ENCODE measurements at regions not wholly inside any gene's neighbourhood (a gene's known extent, or its start where the extent isn't known, plus 50 kb on each side); places are given as distances from the start of the nearest gene placed in this dataset.

DNA sequence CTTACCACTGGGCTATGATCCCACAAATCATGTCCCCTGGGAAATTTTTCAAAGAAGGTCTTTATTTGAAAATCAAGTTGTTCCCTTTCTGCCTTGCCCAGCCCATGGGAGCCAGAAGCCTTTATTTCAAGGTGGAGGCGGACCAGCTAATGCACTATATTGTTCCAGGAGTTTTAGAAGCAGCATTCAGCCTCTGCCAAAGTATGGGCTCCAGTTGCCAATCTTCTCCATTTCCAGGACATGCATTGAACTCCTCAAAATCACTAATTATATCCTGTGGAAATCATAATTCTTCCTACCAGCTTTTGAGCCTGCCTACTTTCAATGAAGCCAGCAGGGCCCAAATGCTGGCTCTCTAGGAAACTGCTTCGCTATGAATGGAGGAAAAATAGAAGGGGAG, 195.8 kb downstream of the RAD51AP2 start:
- H3K4me3 ChIP-seq (ENCODE audit: low read depth, low read length) = no peak overlapping the region
- TF ChIP-seq, protein P1, sequence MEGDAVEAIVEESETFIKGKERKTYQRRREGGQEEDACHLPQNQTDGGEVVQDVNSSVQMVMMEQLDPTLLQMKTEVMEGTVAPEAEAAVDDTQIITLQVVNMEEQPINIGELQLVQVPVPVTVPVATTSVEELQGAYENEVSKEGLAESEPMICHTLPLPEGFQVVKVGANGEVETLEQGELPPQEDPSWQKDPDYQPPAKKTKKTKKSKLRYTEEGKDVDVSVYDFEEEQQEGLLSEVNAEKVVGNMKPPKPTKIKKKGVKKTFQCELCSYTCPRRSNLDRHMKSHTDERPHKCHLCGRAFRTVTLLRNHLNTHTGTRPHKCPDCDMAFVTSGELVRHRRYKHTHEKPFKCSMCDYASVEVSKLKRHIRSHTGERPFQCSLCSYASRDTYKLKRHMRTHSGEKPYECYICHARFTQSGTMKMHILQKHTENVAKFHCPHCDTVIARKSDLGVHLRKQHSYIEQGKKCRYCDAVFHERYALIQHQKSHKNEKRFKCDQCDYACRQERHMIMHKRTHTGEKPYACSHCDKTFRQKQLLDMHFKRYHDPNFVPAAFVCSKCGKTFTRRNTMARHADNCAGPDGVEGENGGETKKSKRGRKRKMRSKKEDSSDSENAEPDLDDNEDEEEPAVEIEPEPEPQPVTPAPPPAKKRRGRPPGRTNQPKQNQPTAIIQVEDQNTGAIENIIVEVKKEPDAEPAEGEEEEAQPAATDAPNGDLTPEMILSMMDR (IDR thresholded peaks at IDR 0.05; ENCODE audit: low read depth, low read length, missing control alignments) = no peak
- in situ Hi-C loops (cut with HindIII; ENCODE audit: low pct_ligation_motif_present, low sequenced_read_pairs) = no loop called here
- no peak for DNase-seq
- no peaks in the 10 kb centered on the region for H3K27me3 ChIP-seq (replicated peaks)
- no peak overlapping the region for H3K27ac ChIP-seq
- no peaks in the 10 kb centered on the region for H3K36me3 ChIP-seq (replicated peaks)

DNA sequence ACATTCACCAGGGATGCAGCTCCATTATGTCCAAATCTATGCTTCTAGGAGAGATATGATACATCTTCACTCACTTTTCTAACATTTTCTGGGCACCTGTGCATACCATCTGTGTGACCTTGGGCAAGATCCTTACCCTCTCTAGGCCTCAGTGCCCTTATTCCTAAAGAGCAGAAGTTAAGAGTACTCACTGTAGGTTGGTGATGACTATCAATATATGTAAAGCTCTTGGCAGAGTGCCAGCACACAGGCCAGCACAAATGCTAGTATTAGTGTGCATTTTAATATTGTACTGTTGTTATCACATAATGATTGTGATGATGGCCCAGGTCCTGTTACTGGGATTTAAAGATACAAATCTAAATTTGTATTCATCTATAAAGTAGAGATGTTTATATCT, 199.2 kb downstream of the RAD51AP2 start:
- in situ Hi-C loops (cut with HindIII; ENCODE audit: low pct_ligation_motif_present, low sequenced_read_pairs) = no loop called here
- DNase-seq = no peak
- no peaks in the 10 kb centered on the region for H3K27me3 ChIP-seq (replicated peaks)
- H3K4me3 ChIP-seq (ENCODE audit: low read depth, low read length) = no peak overlapping the region
- TF ChIP-seq, protein P1 (IDR thresholded peaks at IDR 0.05; ENCODE audit: low read depth, low read length, missing control alignments) = no peak
- no peaks in the 10 kb centered on the region for H3K36me3 ChIP-seq (replicated peaks)
- H3K27ac ChIP-seq = no peak overlapping the region

DNA sequence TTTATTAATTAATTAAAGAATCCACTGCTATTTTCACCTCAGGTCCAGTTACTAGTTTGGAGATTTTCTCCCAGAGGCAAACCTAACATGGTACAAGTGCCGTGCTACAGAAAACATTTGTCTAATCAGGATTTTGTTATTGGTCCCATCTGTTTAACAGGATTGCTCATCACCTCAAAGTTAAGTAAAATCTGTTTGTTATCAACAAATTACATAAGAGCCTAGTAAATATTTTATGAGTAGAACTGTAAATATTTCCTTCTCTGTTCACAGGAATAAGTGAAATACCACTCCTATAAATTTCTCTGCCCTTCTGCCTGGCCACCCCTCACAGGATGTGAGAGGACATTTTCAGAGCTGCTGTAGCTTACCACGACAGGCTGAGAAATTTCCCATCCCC, 200.2 kb downstream of the RAD51AP2 start:
- in situ Hi-C loops (cut with HindIII; ENCODE audit: low pct_ligation_motif_present, low sequenced_read_pairs) = no loop called here
- no peak for DNase-seq
- Histone ChIP-seq H3K36me3 (replicated peaks) (no peaks in the 10 kb centered on the region), H3K27me3 (replicated peaks) (no peaks in the 10 kb centered on the region), H3K27ac (no peak overlapping the region), H3K4me3 (ENCODE audit: low read depth, low read length) (no peak overlapping the region)
- TF ChIP-seq, protein P1 (IDR thresholded peaks at IDR 0.05; ENCODE audit: low read depth, low read length, missing control alignments) = no peak

DNA sequence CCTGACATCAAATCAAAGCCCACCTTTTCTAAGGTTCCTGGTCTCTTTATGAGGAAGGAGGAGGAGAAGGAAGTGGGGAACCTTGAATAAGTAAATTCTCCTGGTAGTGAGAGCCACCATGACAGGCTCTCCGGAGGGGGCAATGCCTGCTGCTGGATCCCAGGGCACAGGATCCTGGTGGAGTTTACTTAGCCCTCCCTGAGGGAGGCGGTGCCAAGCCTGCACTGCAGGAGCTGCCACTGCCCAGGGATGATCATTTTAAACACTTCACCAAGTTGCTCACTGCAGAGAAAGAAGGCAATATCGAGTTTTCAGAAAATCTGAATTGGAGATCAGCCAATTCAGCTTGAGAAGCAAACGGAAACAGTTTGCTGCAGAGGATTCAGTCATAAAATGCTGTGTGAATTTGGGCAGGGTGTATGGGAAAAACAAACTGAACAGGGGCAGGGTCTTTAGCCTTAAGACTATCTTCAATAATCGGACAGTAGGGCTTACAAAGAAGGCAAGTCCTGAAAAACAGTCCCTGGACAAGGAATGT, 200.7 kb downstream of the RAD51AP2 start:
- in situ Hi-C loops (cut with HindIII; ENCODE audit: low pct_ligation_motif_present, low sequenced_read_pairs) = no loop called here

DNA sequence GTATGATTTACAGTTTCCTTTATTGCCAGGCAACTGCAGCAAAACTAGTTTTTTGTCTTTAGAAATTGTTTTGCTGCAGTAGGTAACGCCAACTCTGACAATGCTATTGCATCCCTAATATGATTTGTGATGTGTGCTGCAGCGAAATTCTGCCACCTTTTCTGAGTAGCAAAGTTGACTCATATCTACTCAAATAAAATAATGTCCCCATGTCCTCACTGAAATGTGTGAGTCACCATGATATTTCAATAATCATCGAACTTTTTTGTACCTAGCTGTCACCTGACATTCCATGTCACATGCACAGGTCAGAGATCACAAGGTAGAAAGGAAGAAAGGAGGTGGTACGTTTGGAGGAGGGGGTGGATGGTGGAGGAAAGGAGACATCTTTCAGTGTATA, 205.0 kb downstream of the RAD51AP2 start:
- H3K36me3 ChIP-seq (replicated peaks) = no peaks in the 10 kb centered on the region
- no peak overlapping the region for H3K27ac ChIP-seq
- no peak for DNase-seq
- in situ Hi-C loops (cut with HindIII; ENCODE audit: low pct_ligation_motif_present, low sequenced_read_pairs) = no loop called here
- no peaks in the 10 kb centered on the region for H3K27me3 ChIP-seq (replicated peaks)
- TF ChIP-seq, protein P1 (IDR thresholded peaks at IDR 0.05; ENCODE audit: low read depth, low read length, missing control alignments) = no peak
- H3K4me3 ChIP-seq (ENCODE audit: low read depth, low read length) = no peak overlapping the region

More for the DNA sequence above, 200.7 kb downstream of the RAD51AP2 start:
- no peak for DNase-seq
- TF ChIP-seq, protein P1 (IDR thresholded peaks at IDR 0.05; ENCODE audit: low read depth, low read length, missing control alignments) = no peak
- Histone ChIP-seq H3K27ac (no peak overlapping the region), H3K36me3 (replicated peaks) (no peaks in the 10 kb centered on the region), H3K27me3 (replicated peaks) (no peaks in the 10 kb centered on the region), H3K4me3 (ENCODE audit: low read depth, low read length) (no peak overlapping the region)

All from brain microvascular endothelial cell (primary cell).